Neural progenitor cell (in vitro differentiated cells): ENCODE measurements at regions not wholly inside any gene's neighbourhood (a gene's known extent, or its start where the extent isn't known, plus 50 kb on each side); places are given as distances from the start of the nearest gene placed in this dataset.

ENCODE experiments used
- DNase-seq: peaks from one replicate; pipeline ENCODE4 v3.0.0-alpha.2; 2016; ENCODE audit warnings: low spot score
- H2AFZ ChIP-seq: fragments of 200-600 bp; sonication (generic); replicated peaks from 2 replicates; pipeline ENCODE4 v1.6.1; 2016; ENCODE audit warnings: antibody characterized with exemption
- H3F3A ChIP-seq: fragments of 200-600 bp; sonication (generic); 2 replicates; pipeline ENCODE4 v1.6.1; 2016; ENCODE audit warnings: antibody characterized with exemption, low read depth
- H3K27ac ChIP-seq: fragments of 200-600 bp; sonication (generic); 2 replicates; pipeline ENCODE4 v1.5.1; 2016; ENCODE audit warnings: mild to moderate bottlenecking
- H3K27me3 ChIP-seq: fragments of 200-600 bp; sonication (generic); 2 replicates; pipeline ENCODE4 v1.6.1; 2016; ENCODE audit warnings: mild to moderate bottlenecking, moderate library complexity
- H3K36me3 ChIP-seq: fragments of 200-600 bp; sonication (generic); 2 replicates; pipeline ENCODE4 v1.5.1; 2016
- H3K4me1 ChIP-seq: fragments of 200-600 bp; sonication (generic); 2 replicates; pipeline ENCODE4 v1.6.1; 2016; ENCODE audit warnings: mixed run types
- H3K4me2 ChIP-seq: fragments of 200-600 bp; sonication (generic); 2 replicates; pipeline ENCODE4 v1.6.1; 2016
- H3K4me3 ChIP-seq: fragments of 200-600 bp; sonication (generic); 2 replicates; pipeline ENCODE4 v1.5.1; 2016
- H3K79me2 ChIP-seq: fragments of 200-600 bp; sonication (generic); 2 replicates; pipeline ENCODE4 v1.6.1; 2016; ENCODE audit warnings: low read depth
- H3K9ac ChIP-seq: fragments of 200-600 bp; sonication (generic); 2 replicates; pipeline ENCODE4 v1.6.1; 2016
- H3K9me3 ChIP-seq: fragments of 200-600 bp; sonication (generic); 2 replicates; pipeline ENCODE4 v1.5.1; 2016; ENCODE audit warnings: low read depth
- H4K20me1 ChIP-seq: fragments of 200-600 bp; sonication (generic); 2 replicates; pipeline ENCODE4 v1.6.1; 2016; ENCODE audit warnings: low read depth
- H3K27ac Mint-ChIP-seq: 3 replicates; pipeline ENCODE4 v1.8.0; 2021; ENCODE audit warnings: mixed read lengths
- H3K27me3 Mint-ChIP-seq: 2 replicates; pipeline ENCODE4 v1.8.0; 2022; ENCODE audit warnings: low read depth, mild to moderate bottlenecking, inconsistent platforms, moderate library complexity, mixed read lengths; ENCODE audit not compliant: insufficient read depth
- H3K36me3 Mint-ChIP-seq: 3 replicates; pipeline ENCODE4 v1.8.0; 2021; ENCODE audit warnings: mixed read lengths
- H3K4me1 Mint-ChIP-seq: 3 replicates; pipeline ENCODE4 v1.8.0; 2021; ENCODE audit warnings: mixed read lengths
- H3K4me3 Mint-ChIP-seq: 3 replicates; pipeline ENCODE4 v1.8.0; 2021; ENCODE audit warnings: mild to moderate bottlenecking, moderate library complexity, mixed read lengths
- H3K9me3 Mint-ChIP-seq: 3 replicates; pipeline ENCODE4 v1.8.0; 2020; ENCODE audit warnings: mixed read lengths
- EZH2 ChIP-seq: fragments of 200-600 bp; sonication (generic); IDR thresholded peaks from 2 replicates; pipeline ENCODE4 v1.6.1; 2017; ENCODE audit warnings: antibody characterized with exemption, mild to moderate bottlenecking, moderate library complexity
- EZH2phosphoT487 ChIP-seq: fragments of 200-600 bp; sonication (generic); IDR thresholded peaks from 2 replicates; pipeline ENCODE4 v1.6.1; 2017; ENCODE audit warnings: antibody characterized with exemption
- TF ChIP-seq, protein P1 (sequence below): fragments of 200-600 bp; sonication (generic); IDR thresholded peaks from 2 replicates; pipeline ENCODE4 v1.5.1; 2017; ENCODE audit warnings: antibody characterized with exemption, mild to moderate bottlenecking

DNA sequence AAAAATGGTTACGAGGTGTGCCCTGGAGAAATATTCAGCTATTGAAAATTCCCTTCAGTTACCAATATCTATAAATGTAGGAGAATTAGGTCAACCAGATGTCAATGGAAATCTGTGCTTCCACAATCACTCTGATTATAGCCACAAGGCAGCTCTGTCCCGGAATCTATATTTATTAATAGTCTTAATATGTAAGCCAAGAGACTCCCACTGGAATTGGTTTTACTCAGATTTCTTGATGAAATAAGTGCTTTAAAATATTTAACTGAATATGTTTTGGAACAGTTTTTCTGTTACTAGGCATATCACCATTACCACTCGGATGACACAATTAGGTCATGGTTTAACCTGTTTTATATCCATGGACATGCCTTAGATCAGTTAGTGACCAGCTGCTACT lies 169.6 kb downstream of the POM121L12 start:
- no peak for DNase-seq
- Mint-ChIP-seq H3K27me3 (peaks cover 3% of the 10 kb centered on the region), H3K27ac (no peak overlapping the region), H3K9me3 (peaks cover 6% of the 10 kb centered on the region), H3K4me3 (no peak overlapping the region), H3K36me3 (no peaks in the 10 kb centered on the region), H3K4me1 (no peaks in the 10 kb centered on the region)
- Histone ChIP-seq H4K20me1 (no peaks in the 10 kb centered on the region), H3K27me3 (no peaks in the 10 kb centered on the region), H3F3A (no peaks in the 10 kb centered on the region), H3K4me2 (no peak overlapping the region), H3K36me3 (no peaks in the 10 kb centered on the region), H2AFZ (no peak overlapping the region), H3K4me1 (no peaks in the 10 kb centered on the region), H3K27ac (no peak overlapping the region), H3K79me2 (no peaks in the 10 kb centered on the region), H3K4me3 (no peak overlapping the region), H3K9me3 (no peaks in the 10 kb centered on the region), H3K9ac (no peak overlapping the region)
- no peak for TF ChIP-seq EZH2
- TF ChIP-seq EZH2phosphoT487 = no peak
- TF ChIP-seq, protein P1, sequence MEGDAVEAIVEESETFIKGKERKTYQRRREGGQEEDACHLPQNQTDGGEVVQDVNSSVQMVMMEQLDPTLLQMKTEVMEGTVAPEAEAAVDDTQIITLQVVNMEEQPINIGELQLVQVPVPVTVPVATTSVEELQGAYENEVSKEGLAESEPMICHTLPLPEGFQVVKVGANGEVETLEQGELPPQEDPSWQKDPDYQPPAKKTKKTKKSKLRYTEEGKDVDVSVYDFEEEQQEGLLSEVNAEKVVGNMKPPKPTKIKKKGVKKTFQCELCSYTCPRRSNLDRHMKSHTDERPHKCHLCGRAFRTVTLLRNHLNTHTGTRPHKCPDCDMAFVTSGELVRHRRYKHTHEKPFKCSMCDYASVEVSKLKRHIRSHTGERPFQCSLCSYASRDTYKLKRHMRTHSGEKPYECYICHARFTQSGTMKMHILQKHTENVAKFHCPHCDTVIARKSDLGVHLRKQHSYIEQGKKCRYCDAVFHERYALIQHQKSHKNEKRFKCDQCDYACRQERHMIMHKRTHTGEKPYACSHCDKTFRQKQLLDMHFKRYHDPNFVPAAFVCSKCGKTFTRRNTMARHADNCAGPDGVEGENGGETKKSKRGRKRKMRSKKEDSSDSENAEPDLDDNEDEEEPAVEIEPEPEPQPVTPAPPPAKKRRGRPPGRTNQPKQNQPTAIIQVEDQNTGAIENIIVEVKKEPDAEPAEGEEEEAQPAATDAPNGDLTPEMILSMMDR = no peak

- no peaks in the 10 kb centered on the region for H3K4me1 Mint-ChIP-seq
- Histone ChIP-seq H3K79me2 (no peaks in the 10 kb centered on the region), H2AFZ (no peak overlapping the region), H3K27me3 (no peaks in the 10 kb centered on the region), H3K4me2 (no peak overlapping the region), H3K4me3 (no peak overlapping the region), H3K9me3 (peaks cover 5% of the 10 kb centered on the region), H3F3A (no peaks in the 10 kb centered on the region), H3K36me3 (no peaks in the 10 kb centered on the region), H4K20me1 (no peaks in the 10 kb centered on the region), H3K4me1 (no peaks in the 10 kb centered on the region), H3K27ac (no peak overlapping the region), H3K9ac (no peak overlapping the region)
- peaks cover 14% of the 10 kb centered on the region for H3K9me3 Mint-ChIP-seq
- no peak overlapping the region for H3K4me3 Mint-ChIP-seq
- no peak for DNase-seq
- H3K27ac Mint-ChIP-seq = no peak overlapping the region
- no peaks in the 10 kb centered on the region for H3K36me3 Mint-ChIP-seq
- TF ChIP-seq EZH2 = no peak
- peaks cover 6% of the 10 kb centered on the region for H3K27me3 Mint-ChIP-seq
These were observed 173.7 kb downstream of the POM121L12 start for GRCh38 chr7:53209129-53209528.

GRCh38 chr7:53214463-53214862 lies 179.0 kb downstream of the POM121L12 start:
- peaks cover 1% of the 10 kb centered on the region for H3K36me3 Mint-ChIP-seq
- no peaks in the 10 kb centered on the region for H3K36me3 ChIP-seq
- H3K9me3 Mint-ChIP-seq = peaks cover 33% of the 10 kb centered on the region
- TF ChIP-seq EZH2phosphoT487 (no peak), EZH2 (no peak)
- TF ChIP-seq, protein P1 = no peak
- peaks cover 18% of the 10 kb centered on the region for H3K27me3 ChIP-seq
- H3K27me3 Mint-ChIP-seq = peaks cover 9% of the 10 kb centered on the region
- no peaks in the 10 kb centered on the region for H3K4me1 Mint-ChIP-seq
- H3F3A ChIP-seq = no peaks in the 10 kb centered on the region
- no peaks in the 10 kb centered on the region for H4K20me1 ChIP-seq
- H3K4me1 ChIP-seq = no peaks in the 10 kb centered on the region
- no peak overlapping the region for H3K4me2 ChIP-seq
- no peak for DNase-seq
- peaks cover 12% of the 10 kb centered on the region for H3K9me3 ChIP-seq
- no peak overlapping the region for H2AFZ ChIP-seq
- H3K27ac ChIP-seq = no peak overlapping the region
- no peak overlapping the region for H3K4me3 ChIP-seq
- no peak overlapping the region for H3K4me3 Mint-ChIP-seq
- H3K79me2 ChIP-seq = no peaks in the 10 kb centered on the region
- H3K27ac Mint-ChIP-seq = no peak overlapping the region
- no peak overlapping the region for H3K9ac ChIP-seq

DNA sequence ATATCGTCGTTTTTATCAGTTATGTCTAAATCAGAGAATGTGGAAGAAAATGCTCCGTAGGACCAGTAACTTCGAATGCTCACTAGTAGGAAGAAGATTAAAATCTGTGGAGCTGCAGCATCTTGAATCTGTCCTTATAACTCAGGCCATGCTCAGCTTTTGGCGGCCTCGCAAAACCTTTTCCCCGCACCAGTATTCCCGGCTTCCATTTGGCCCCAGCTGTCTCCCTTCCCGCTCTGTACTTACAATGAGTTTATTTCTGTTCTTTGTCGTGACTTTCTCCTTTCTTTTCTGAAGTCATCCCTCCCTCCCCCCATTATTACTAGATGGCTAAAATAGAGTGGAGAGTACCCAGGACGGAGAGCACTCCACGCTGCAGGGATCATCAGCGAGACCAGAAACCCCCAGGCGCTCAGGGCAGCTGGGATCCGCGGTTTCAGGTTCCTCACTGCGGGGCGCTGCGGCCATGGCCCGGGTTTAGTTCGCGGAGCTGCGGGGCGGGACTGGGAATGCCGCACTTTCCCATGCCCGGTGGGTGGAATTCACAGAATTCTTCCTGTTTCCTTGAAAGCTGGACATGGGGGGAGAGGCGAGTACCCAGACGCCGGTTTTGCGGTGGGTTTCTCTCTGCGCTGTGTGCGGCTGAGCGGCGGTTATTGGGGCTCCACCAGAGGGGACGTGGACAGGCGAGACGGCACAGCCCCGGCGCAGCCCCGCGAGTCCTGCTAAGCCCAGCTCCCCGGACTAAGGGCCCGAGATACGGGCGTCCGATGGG lies 183.5 kb downstream of the POM121L12 start:
- H2AFZ ChIP-seq = peak overlapping the region; percentile 87
- peak; percentile 39 for TF ChIP-seq EZH2
- no peak for TF ChIP-seq EZH2phosphoT487
- Mint-ChIP-seq H3K27ac (no peak overlapping the region), H3K27me3 (peaks cover 7% of the 10 kb centered on the region), H3K36me3 (peaks cover 1% of the 10 kb centered on the region), H3K4me3 (peak overlapping the region; percentile 79), H3K9me3 (peaks cover 25% of the 10 kb centered on the region), H3K4me1 (peaks cover 2% of the 10 kb centered on the region)
- peak; percentile 78 for DNase-seq
- H3K36me3 ChIP-seq = no peaks in the 10 kb centered on the region
- no peaks in the 10 kb centered on the region for H4K20me1 ChIP-seq
- no peaks in the 10 kb centered on the region for H3K79me2 ChIP-seq
- H3K27ac ChIP-seq = no peak overlapping the region
- no peaks in the 10 kb centered on the region for H3K4me1 ChIP-seq
- H3F3A ChIP-seq = no peaks in the 10 kb centered on the region
- H3K4me2 ChIP-seq = peak overlapping the region; percentile 87
- H3K27me3 ChIP-seq = peaks cover 25% of the 10 kb centered on the region
- peak overlapping the region; percentile 54 for H3K4me3 ChIP-seq
- H3K9me3 ChIP-seq = peaks cover 9% of the 10 kb centered on the region
- H3K9ac ChIP-seq = no peak overlapping the region
